K562 (cell line): ENCODE measurements at regions not wholly inside any gene's neighbourhood (a gene's known extent, or its start where the extent isn't known, plus 50 kb on each side); places are given as distances from the start of the nearest gene placed in this dataset.

Experiments
- ATAC-seq: fragments of 200-7000 bp; cut with Tn5 transposase; 3 replicates; pipeline ENCODE4 v1.9.1; 2020; ENCODE audit warnings: moderate library complexity
- BruUV-seq: library from RNA; stranded (reverse); fragments of 400-500 nt; replicated peaks from 2 replicates; lab custom pipeline; 2021; lab: Mats Ljungman, UMichigan
- CTCF ChIA-PET: fragments of 300-600 bp; formaldehyde crosslinking; extraction: SDS; loops from one replicate; lab custom pipeline; 2021; ENCODE audit warnings: low intra/inter-chr PET ratio; lab: Yijun Ruan, JAX
- POLR2A ChIA-PET: fragments of 300-600, 350-650 bp; sonication (Branson Sonifier 250); formaldehyde crosslinking; extraction: SDS; loops from one replicate; lab custom pipeline; 2021; ENCODE audit warnings: antibody characterized with exemption, inconsistent platforms; lab: Yijun Ruan, JAX
- DNase-seq, 4 experiments: peaks; one replicate each; pipeline versions ENCODE4 v3.0.0 to v3.0.0-alpha.2; 2011 to 2018; ENCODE audit warnings: low spot score in 3 of 4, mixed read lengths in 3 of 4; ENCODE audit errors: extremely low read depth in 1 of 4
- FAIRE-seq: peaks from 2 replicates; lab custom pipeline; 2011; peaks lifted over from hg19 to GRCh38; lab: Jason Lieb, UNC
- H2AFZ ChIP-seq: 2 replicates; pipeline ENCODE4 v1.6.0; 2011; ENCODE audit warnings: low read depth, low read length, control low read depth, inconsistent platforms
- H3K27ac ChIP-seq: fragments of 200-600 bp; 3 replicates; pipeline ENCODE4 v1.8.0; 2011; ENCODE audit warnings: low read depth, mild to moderate bottlenecking, control low read depth, inconsistent platforms, low read length, moderate library complexity, mixed read lengths; ENCODE audit errors: extremely low read depth
- H3K27me3 ChIP-seq, 2 experiments: fragments of 300-600 bp in 1 of 2; 2 replicates in 1 of 2; 3 replicates in 1 of 2; pipeline versions ENCODE4 v1.6.0 to v1.8.0; 2011; ENCODE audit warnings: inconsistent platforms in 2 of 2, low read length in 2 of 2, mild to moderate bottlenecking in 1 of 2, mixed read lengths in 1 of 2, moderate library complexity in 1 of 2; ENCODE audit not compliant: control insufficient read depth in 2 of 2, insufficient read depth in 2 of 2
- H3K36me3 ChIP-seq: fragments of 300-600 bp; 3 replicates; pipeline ENCODE4 v1.8.0; 2011; ENCODE audit warnings: mild to moderate bottlenecking, low read length, inconsistent platforms; ENCODE audit not compliant: control insufficient read depth, insufficient read depth
- H3K4me1 ChIP-seq, 2 experiments: fragments of 200-600 bp in 1 of 2; replicated peaks in 1 of 2; 2 replicates in 1 of 2; 3 replicates in 1 of 2; pipeline versions ENCODE4 v1.5.1 to v1.8.0; 2011; ENCODE audit warnings: inconsistent platforms in 2 of 2, low read length in 2 of 2, mild to moderate bottlenecking in 1 of 2, mixed read lengths in 1 of 2, moderate library complexity in 1 of 2; ENCODE audit not compliant: control insufficient read depth in 2 of 2, insufficient read depth in 2 of 2
- H3K4me2 ChIP-seq: 2 replicates; pipeline ENCODE4 v1.6.1; 2011; ENCODE audit warnings: low read length, control low read depth, inconsistent platforms, mixed read lengths; ENCODE audit not compliant: insufficient read depth
- H3K4me3 ChIP-seq: fragments of 200-600 bp; sonication (generic), shearing (Covaris generic); 2 replicates; pipeline ENCODE4 v1.5.1; 2016; ENCODE audit warnings: control low read depth, inconsistent platforms
- H3K79me2 ChIP-seq: fragments of 200-600 bp; 3 replicates; pipeline ENCODE4 v1.8.0; 2011; ENCODE audit warnings: low read length, inconsistent platforms; ENCODE audit not compliant: control insufficient read depth, insufficient read depth
- H3K9ac ChIP-seq, 2 experiments: 2 replicates each; pipeline versions ENCODE4 v1.6.0 to v1.6.1; 2011; ENCODE audit warnings: low read depth in 2 of 2, low read length in 2 of 2, control low read depth in 1 of 2, inconsistent platforms in 1 of 2, mild to moderate bottlenecking in 1 of 2, mixed read lengths in 1 of 2; ENCODE audit not compliant: insufficient read depth in 1 of 2
- H3K9me1 ChIP-seq: one replicate; pipeline ENCODE4 v1.6.0; 2011; ENCODE audit warnings: inconsistent platforms, mild to moderate bottlenecking, low read length, moderate library complexity; ENCODE audit not compliant: control insufficient read depth, insufficient read depth
- H3K9me3 ChIP-seq: replicated peaks from 2 replicates; pipeline ENCODE4 v1.5.1; 2011; ENCODE audit warnings: low read depth, low read length, inconsistent platforms; ENCODE audit not compliant: control insufficient read depth, insufficient read depth
- H4K20me1 ChIP-seq: replicated peaks from 2 replicates; pipeline ENCODE4 v1.6.1; 2011; ENCODE audit warnings: low read length, inconsistent platforms, mixed read lengths; ENCODE audit not compliant: control insufficient read depth, insufficient read depth
- ASH1L ChIP-seq: fragments of 450-650 bp; IDR thresholded peaks from 2 replicates; pipeline ENCODE4 v1.6.1; 2018; ENCODE audit warnings: borderline replicate concordance, mild to moderate bottlenecking, low read depth; ENCODE audit not compliant: partially characterized antibody
- C11orf30 ChIP-seq: fragments of 450-650 bp; IDR thresholded peaks from 2 replicates; pipeline ENCODE4 v1.6.1; 2016; ENCODE audit warnings: low read depth, mild to moderate bottlenecking
- FIP1L1 ChIP-seq: fragments of 200-400 bp; formaldehyde crosslinking; IDR thresholded peaks from 2 replicates; pipeline ENCODE4 v1.6.1; 2018; ENCODE audit warnings: mild to moderate bottlenecking, low read depth, low read length; ENCODE audit not compliant: poor library complexity, severe bottlenecking
- MAFF ChIP-seq: IDR thresholded peaks from 2 replicates; pipeline ENCODE4 v1.6.1; 2012; ENCODE audit warnings: low read length, improper control_type of control experiment
- MAFG ChIP-seq: fragments of 450-650 bp; conservative IDR thresholded peaks from 2 replicates; pipeline ENCODE4 v1.6.1; 2016; ENCODE audit warnings: missing genetic modification characterization, missing compliant biosample characterization
- MAFK ChIP-seq: IDR thresholded peaks from 2 replicates; pipeline ENCODE4 v1.6.1; 2011; ENCODE audit warnings: low read length, improper control_type of control experiment
- POLR2B ChIP-seq: fragments of 450-650 bp; IDR thresholded peaks from 2 replicates; pipeline ENCODE4 v1.6.1; 2018; ENCODE audit warnings: low read depth; ENCODE audit not compliant: partially characterized antibody
- SNIP1 ChIP-seq: fragments of 450-650 bp; IDR thresholded peaks from 2 replicates; pipeline ENCODE4 v1.7.1; 2017; ENCODE audit warnings: low read depth, mild to moderate bottlenecking
- TFE3 ChIP-seq: fragments of 450-650 bp; formaldehyde crosslinking; IDR thresholded peaks from 2 replicates; pipeline ENCODE4 v1.4.0; 2020; ENCODE audit warnings: mild to moderate bottlenecking, mixed read lengths
- TRIM28 ChIP-seq: fragments of 450-650 bp; IDR thresholded peaks from 2 replicates; pipeline ENCODE4 v1.6.1; 2017
- ZBTB33 ChIP-seq: sonication (generic); formaldehyde crosslinking; IDR thresholded peaks from 2 replicates; pipeline ENCODE4 v1.8.1; 2023; ENCODE audit warnings: mild to moderate bottlenecking, missing genetic modification reagents
- ZNF316 ChIP-seq: fragments of 450-650 bp; IDR thresholded peaks from 2 replicates; pipeline ENCODE4 v1.6.1; 2016
- WGBS: fragments of 100-300 bp; shearing (Covaris generic); methylation state at CpG from one replicate; pipeline ENCODE4 v1.1.6; 2016; ENCODE audit warnings: low coverage, mixed read lengths; ENCODE audit not compliant: insufficient coverage; ENCODE audit errors: missing lambda C conversion rate; 5-methylcytosine and 5-hydroxymethylcytosine counted together
- in situ Hi-C: fragments of 300-500 bp; cut with MboI; formaldehyde crosslinking; loops from 4 replicates; pipeline ENCODE4 v1.15.0; 2018; ENCODE audit warnings: inconsistent platforms, mixed read lengths
- intact Hi-C: fragments of 100-400 bp; cut with micrococcal nuclease; formaldehyde crosslinking; loops from 2 replicates; pipeline ENCODE4 v1.14.2; 2022

GRCh38 chr7:79570903-79571302, 117.4 kb upstream of the MAGI2 start:
- DNase-seq (no peak), FAIRE-seq (no peak)
- WGBS, result 2% methylated on average over 2 of the region's 2 CpGs
- H3K9me3 ChIP-seq, result no peaks in the 10 kb centered on the region
- BruUV-seq, result no TSS peak
- no peaks in the 10 kb centered on the region for H3K27me3 ChIP-seq
- H3K36me3 ChIP-seq, result no peaks in the 10 kb centered on the region
- no peak overlapping the region for H3K9ac ChIP-seq
- no peak overlapping the region for H3K4me2 ChIP-seq
- no peak overlapping the region for H2AFZ ChIP-seq
- CTCF ChIA-PET, result no interaction called here
- intact Hi-C loops, result no loop called here
- H3K4me3 ChIP-seq, result no peak overlapping the region
- no peak overlapping the region for H3K27ac ChIP-seq
- H3K9me1 ChIP-seq, result no peaks in the 10 kb centered on the region
- TF ChIP-seq TRIM28, result no peak
- TF ChIP-seq POLR2B, result no peak
- TF ChIP-seq ZNF316, result peak; percentile 55
- no peak for TF ChIP-seq SNIP1
- TF ChIP-seq C11orf30, result peak; percentile 23; the same call in 1 of the 2 replicates
- TF ChIP-seq MAFK, result peak; percentile 71
- peak; percentile 80 for TF ChIP-seq MAFF
- no peak for TF ChIP-seq ASH1L
- TF ChIP-seq TFE3 (CRISPR knock-in tag), result no peak
- TF ChIP-seq FIP1L1, result no peak
- peak; percentile 49; the same call in 1 of the 2 replicates for TF ChIP-seq MAFG (tag)
- TF ChIP-seq ZBTB33 (CRISPR knock-in tag), result no peak
- TF ChIP-seq, all 486 proteins: peak for 5
- Histone ChIP-seq H3K4me1 (no peaks in the 10 kb centered on the region), H3K79me2 (no peaks in the 10 kb centered on the region), H4K20me1 (no peaks in the 10 kb centered on the region)
- POLR2A ChIA-PET, result no interaction called here
- in situ Hi-C loops, result no loop called here
- no peak for ATAC-seq
